ENCODE measurements at regions not wholly inside any gene's neighbourhood (a gene's known extent, or its start where the extent isn't known, plus 50 kb on each side); places are given as distances from the start of the nearest gene placed in this dataset.

GRCh38 chr11:11068113-11068512 is 210.3 kb upstream of the ZBED5 start:
- Histone ChIP-seq H3K4me3 (replicated peaks in 1 of 2; ENCODE audit: low read depth in 1 of 2, low read length in 2 of 2) (no peak overlapping the region), H3K36me3 (ENCODE audit: control insufficient read depth in 1 of 2, insufficient read depth in 2 of 2, low read length in 2 of 2) (no peaks in the 10 kb centered on the region), H3K9ac (ENCODE audit: low read length) (no peak overlapping the region), H3K27ac (ENCODE audit: low read depth, low read length) (no peak overlapping the region), H3K79me2 (ENCODE audit: insufficient read depth, low read length) (no peaks in the 10 kb centered on the region), H3K27me3 (ENCODE audit: insufficient read depth, low read length) (no peaks in the 10 kb centered on the region), H3K4me2 (ENCODE audit: low read length) (no peak overlapping the region), H2AFZ (ENCODE audit: low read depth, low read length, poor library complexity, severe bottlenecking) (no peak overlapping the region), H3K4me1 (ENCODE audit: control insufficient read depth in 1 of 2, insufficient read depth in 2 of 2, low read length in 2 of 2) (no peaks in the 10 kb centered on the region), H3K9me2 (ENCODE audit: insufficient read depth) (no peaks in the 10 kb centered on the region), H3K9me3 (ENCODE audit: control insufficient read depth in 1 of 2, insufficient read depth in 1 of 2, low read depth in 1 of 2, low read length in 2 of 2) (no peaks in the 10 kb centered on the region), H4K20me1 (ENCODE audit: insufficient read depth) (no peaks in the 10 kb centered on the region)
- no TSS peak for BruUV-seq (replicated peaks)
- no peak for TF ChIP-seq ZFX (IDR thresholded peaks at IDR 0.05)
- RAD21 ChIA-PET (ENCODE audit: low non-redundant PET in 1 of 2, low total read pairs in 2 of 2, uncharacterized antibody in 2 of 2, unreplicated experiment in 2 of 2), result no interaction called here
- ATAC-seq, result no peak
- CTCF ChIA-PET, result no interaction called here
- POLR2A ChIA-PET, result no interaction called here
- intact Hi-C loops (cut with micrococcal nuclease), result no loop called here
- no peak for DNase-seq (ENCODE audit: low read depth, low spot score)

GRCh38 chr11:11065396-11065795 is 207.5 kb upstream of the ZBED5 start:
- RAD21 ChIA-PET (ENCODE audit: low non-redundant PET in 1 of 2, low total read pairs in 2 of 2, uncharacterized antibody in 2 of 2, unreplicated experiment in 2 of 2), result no interaction called here
- TF ChIP-seq ZBTB33 (IDR thresholded peaks at IDR 0.05; ENCODE audit: extremely low read depth, insufficient replicate concordance, low read length) (no peak), ATF3 (IDR thresholded peaks at IDR 0.05) (no peak), SP1 (IDR thresholded peaks at IDR 0.05; ENCODE audit: low read depth) (no peak), EZH2phosphoT487 (IDR thresholded peaks at IDR 0.05; ENCODE audit: borderline replicate concordance) (no peak), JUND (IDR thresholded peaks at IDR 0.05) (no peak), SRF (IDR thresholded peaks at IDR 0.05; ENCODE audit: low read depth) (no peak), POLR2AphosphoS5 (IDR thresholded peaks at IDR 0.05; ENCODE audit: low read depth, low read length) (no peak), EZH2 (IDR thresholded peaks at IDR 0.05) (no peak), REST (IDR thresholded peaks at IDR 0.05; ENCODE audit: low read depth) (no peak), CTCF (IDR thresholded peaks at IDR 0.05 in 2 of 3, conservative IDR thresholded peaks at IDR 0.05 in 1 of 3; ENCODE audit: borderline replicate concordance in 1 of 3, insufficient read depth in 1 of 3, low read depth in 2 of 3, low read length in 2 of 3) (no peak), YY1 (IDR thresholded peaks at IDR 0.05; ENCODE audit: extremely low read depth, insufficient replicate concordance, low read depth, low read length) (no peak), ZNF274 (IDR thresholded peaks at IDR 0.05; ENCODE audit: low read depth, low read length) (no peak), CEBPB (IDR thresholded peaks at IDR 0.05; ENCODE audit: low read depth) (no peak), ZFX (IDR thresholded peaks at IDR 0.05) (no peak)

More at GRCh38 chr11:11065396-11065795, 207.5 kb upstream of the ZBED5 start:
- Histone ChIP-seq H3K79me2 (ENCODE audit: insufficient read depth, low read length) (no peaks in the 10 kb centered on the region), H3K27ac (ENCODE audit: low read depth, low read length) (no peak overlapping the region), H4K20me1 (ENCODE audit: insufficient read depth) (no peaks in the 10 kb centered on the region), H3K4me3 (replicated peaks in 1 of 2; ENCODE audit: low read depth in 1 of 2, low read length in 2 of 2) (no peak overlapping the region), H3K4me1 (ENCODE audit: control insufficient read depth in 1 of 2, insufficient read depth in 2 of 2, low read length in 2 of 2) (no peaks in the 10 kb centered on the region), H3K4me2 (ENCODE audit: low read length) (no peak overlapping the region), H3K9me2 (ENCODE audit: insufficient read depth) (no peaks in the 10 kb centered on the region), H3K9ac (ENCODE audit: low read length) (no peak overlapping the region), H3K36me3 (ENCODE audit: control insufficient read depth in 1 of 2, insufficient read depth in 2 of 2, low read length in 2 of 2) (no peaks in the 10 kb centered on the region), H2AFZ (ENCODE audit: low read depth, low read length, poor library complexity, severe bottlenecking) (no peak overlapping the region), H3K27me3 (ENCODE audit: insufficient read depth, low read length) (no peaks in the 10 kb centered on the region), H3K9me3 (ENCODE audit: control insufficient read depth in 1 of 2, insufficient read depth in 1 of 2, low read depth in 1 of 2, low read length in 2 of 2) (no peaks in the 10 kb centered on the region)
- CTCF ChIA-PET, result no interaction called here
- no TSS peak for BruUV-seq (replicated peaks)
- POLR2A ChIA-PET, result no interaction called here
- DNase-seq (ENCODE audit: low read depth, low spot score) (no peak), ATAC-seq (no peak)
- intact Hi-C loops (cut with micrococcal nuclease), result no loop called here

Data from HCT116 (cell line).